GM21367 (cell line): ENCODE measurements at regions not wholly inside any gene's neighbourhood (a gene's known extent, or its start where the extent isn't known, plus 50 kb on each side); places are given as distances from the start of the nearest gene placed in this dataset.
"Not testable (repeated sequence)": the region's sequence is repeated elsewhere in the genome, so short reads cannot be mapped to it uniquely, and the experiment has no call there.

Source experiments
- ATAC-seq: cut with Tn5 transposase; IDR thresholded peaks from one replicate; pipeline ENCODE4 v1.9.1; 2021; ENCODE audit not compliant: unreplicated experiment

DNA sequence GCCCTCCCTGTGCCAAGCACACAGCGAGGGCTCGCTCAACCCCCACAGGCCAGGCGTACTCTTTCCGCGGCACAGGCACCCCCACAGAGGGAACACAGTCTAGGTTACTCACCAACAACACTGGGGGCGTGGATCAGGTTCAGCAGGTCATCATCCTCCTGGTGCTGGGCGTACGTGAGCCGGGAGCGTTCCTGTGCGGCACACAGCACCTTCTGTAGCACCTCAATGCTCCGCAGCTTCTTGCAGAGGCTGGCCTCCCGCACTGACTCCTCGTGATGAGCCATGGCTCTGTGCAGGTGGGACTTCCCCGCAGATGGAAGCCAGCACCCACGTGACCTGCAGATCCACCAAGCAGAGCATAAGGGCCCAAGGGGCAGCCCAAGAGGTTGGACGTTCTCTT lies 296.8 kb downstream of the GOLGA6L6 start:
- not testable (repeated sequence) for ATAC-seq

DNA sequence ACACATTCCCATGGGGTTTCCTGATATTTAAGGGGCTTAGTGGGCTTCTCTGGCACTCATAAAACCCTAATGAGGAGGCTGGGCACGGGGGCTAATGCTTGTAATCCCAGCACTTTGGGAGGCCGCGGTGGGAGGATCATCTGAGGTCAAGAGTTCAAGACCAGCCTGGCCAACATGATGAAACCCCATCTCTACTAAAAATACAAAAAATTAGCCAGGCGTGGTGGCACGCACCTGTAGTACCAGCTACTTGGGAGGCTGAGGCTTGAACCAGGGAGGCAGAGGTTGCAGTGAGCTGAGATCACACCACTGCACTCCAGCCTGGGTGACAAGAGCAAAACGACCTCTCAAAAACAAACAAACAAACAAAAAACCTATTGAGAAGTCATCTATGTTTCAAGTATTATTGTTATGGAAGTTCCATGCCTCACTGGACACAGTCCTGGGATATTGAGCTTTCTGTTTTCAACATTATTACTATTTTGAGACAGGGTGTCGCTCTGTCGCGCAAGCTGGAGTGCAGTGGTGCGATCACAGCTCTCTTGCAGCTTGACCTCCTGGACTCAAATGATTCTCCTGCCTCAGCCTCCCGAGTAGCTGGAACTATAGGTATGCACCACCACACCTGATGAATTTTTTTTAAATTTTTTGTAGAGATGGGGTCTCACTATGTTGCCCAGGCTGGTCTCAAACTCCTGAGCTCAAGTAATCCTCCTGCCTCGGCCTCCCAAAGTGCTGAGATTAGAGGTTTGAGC lies 297.9 kb downstream of the GOLGA6L6 start:
- not testable (repeated sequence) for ATAC-seq

DNA sequence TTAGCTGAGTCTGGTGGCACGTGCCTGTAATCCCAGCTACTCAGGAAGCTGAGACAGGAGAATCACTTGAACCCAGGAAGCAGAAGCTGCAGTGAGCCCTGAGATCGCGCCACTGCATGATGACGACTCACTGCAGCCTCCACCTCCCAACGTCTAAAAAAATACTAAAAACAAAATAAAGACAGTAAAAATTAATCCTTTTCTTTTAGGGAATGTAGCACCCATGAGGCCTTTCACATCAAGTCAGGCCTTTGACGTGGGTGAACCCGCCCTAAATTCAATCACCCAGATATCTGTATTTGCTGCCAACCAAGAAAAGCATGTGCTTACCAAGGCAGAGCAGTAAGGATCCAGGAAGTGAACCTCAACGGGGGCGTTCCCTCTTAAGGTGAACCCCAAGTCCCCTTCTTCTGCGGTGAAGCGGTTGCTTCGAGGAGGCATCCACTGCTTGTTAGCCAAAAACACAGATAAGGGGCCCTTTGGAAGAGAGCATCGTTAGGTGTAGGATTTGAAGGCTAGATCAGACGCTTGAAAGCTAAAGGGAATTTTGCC lies 301.2 kb downstream of the GOLGA6L6 start:
- ATAC-seq, result not testable (repeated sequence)

GRCh38 chr15:20239186-20239585 lies 302.4 kb downstream of the GOLGA6L6 start:
- not testable (repeated sequence) for ATAC-seq

GRCh38 chr15:20237256-20238020 lies 304.2 kb downstream of the GOLGA6L6 start:
- not testable (repeated sequence) for ATAC-seq

DNA sequence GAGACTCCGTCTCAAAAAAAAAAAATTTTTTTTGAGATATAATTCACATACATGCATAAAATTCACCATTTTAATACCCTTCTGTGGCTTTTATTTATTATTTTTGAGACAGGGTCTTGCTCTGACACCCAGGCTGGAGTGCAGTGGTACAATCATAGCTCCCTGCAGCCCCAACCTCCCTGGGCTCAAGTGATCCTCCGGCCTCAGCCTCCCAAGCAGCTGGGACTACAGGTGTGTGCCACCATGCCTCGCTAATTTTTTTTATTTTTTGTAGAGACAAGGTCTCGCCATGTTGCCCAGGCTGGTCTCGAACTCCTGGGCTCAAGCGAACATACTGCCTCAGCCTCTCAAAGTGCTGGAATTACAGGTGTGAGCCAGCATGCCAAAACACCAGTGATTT lies 305.9 kb downstream of the GOLGA6L6 start:
- ATAC-seq, result not testable (repeated sequence)

DNA sequence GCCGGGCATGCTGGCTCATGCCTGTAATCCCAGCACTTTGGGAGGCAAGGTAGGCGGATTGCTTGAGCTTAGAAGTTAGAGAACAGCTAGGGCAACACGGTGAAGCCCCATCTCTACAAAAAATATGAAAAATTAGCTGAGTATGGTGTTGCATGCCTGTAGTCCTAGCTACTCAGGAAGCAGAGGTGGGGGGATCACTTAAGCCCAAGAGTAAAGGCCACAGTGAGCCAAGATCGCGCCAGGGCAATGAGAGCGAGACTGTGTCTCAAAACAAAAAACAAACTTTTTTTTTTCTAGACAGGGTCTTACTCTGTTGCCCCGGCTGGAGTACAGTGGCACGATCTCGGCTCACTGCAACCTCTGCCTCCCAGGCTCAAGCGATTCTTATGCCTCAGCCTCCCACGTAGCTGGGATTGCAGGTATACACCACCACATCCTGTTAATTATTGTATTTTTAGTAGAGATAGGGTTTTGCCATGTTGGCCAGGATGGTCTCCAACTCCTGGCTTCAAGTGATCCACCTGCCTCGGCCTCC lies 307.5 kb downstream of the GOLGA6L6 start:
- not testable (repeated sequence) for ATAC-seq

DNA sequence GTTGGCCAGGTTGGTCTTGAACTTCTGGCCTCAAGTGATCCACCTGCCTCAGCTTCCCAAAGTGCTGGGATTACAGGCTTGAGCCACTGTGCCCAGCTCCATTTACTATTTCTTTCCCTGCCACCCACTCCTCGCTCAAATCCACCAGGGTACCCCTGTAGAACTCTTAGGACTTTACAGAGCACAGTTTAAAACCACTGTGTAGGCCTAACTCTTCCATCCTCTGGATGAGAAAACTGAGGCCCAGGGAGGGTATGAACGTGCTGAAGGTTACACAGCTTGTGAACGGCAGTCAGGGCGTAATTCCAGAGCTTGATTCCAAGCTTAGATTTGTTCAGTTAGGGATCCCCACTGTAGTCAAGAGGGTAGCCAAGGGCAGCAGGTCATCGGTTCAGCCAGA lies 309.1 kb downstream of the GOLGA6L6 start:
- ATAC-seq, result not testable (repeated sequence)

DNA sequence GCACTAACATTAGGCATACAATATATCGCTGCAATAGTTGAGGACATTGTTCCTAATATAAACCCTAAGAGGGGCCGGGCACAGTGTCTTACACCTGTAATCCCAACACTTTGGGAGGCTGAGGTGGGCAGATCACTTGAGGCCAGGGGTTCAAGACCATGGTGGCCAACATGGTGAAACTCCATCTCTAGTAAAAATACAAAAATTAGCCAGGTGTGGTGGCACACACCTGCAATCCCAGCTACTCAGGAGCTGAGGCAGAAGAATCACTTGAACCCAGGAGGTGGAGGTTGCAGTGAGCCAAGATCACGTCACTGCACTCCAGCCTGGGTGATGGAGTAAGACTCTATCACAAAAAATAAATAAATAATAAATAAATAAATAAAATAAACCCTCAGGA lies 310.9 kb downstream of the GOLGA6L6 start:
- ATAC-seq, result not testable (repeated sequence)

- not testable (repeated sequence) for ATAC-seq
Measured at GRCh38 chr15:20228791-20229190, 312.8 kb downstream of the GOLGA6L6 start.

GRCh38 chr15:20227119-20227853 lies 314.3 kb downstream of the GOLGA6L6 start:
- not testable (repeated sequence) for ATAC-seq

DNA sequence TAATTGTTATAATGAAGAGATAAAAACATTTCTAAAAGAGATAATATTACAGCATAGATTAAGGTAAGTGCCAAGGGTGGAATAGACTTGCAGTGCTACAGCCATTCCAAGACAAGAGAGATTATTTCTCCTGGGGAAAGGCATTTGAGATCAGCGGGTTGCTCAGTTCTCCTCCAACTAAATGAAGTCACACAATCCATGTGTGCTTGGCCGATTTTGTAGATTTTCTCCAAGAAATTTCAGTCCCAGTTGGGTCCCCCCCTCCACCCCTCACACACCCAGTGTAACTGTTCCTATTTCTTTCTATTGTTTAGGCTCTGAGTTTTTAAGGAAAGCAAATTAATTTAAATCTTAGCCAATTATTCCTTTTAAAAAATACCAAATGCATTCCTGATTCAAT lies 315.1 kb downstream of the GOLGA6L6 start:
- not testable (repeated sequence) for ATAC-seq

DNA sequence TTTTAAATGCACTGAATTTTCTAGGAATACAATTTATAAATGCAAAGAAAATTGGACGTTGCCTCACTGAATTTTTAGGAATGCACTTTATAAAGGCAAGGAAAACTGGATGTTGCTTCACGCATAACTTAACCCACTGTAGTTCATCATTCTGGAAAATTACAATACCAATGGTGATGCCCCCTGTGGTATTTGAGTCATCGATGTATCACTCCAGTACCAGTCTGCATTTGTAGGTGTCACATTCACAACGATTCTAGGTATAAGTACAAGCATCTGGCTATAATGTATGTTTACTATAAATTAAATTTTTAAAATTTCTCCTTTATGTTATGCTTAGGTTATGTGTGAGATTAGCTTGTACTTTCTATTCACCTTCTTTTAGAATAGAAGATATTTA lies 320.5 kb downstream of the GOLGA6L6 start:
- not testable (repeated sequence) for ATAC-seq

- ATAC-seq, result not testable (repeated sequence)
Measured at GRCh38 chr15:20219171-20219570, 322.4 kb downstream of the GOLGA6L6 start.

- not testable (repeated sequence) for ATAC-seq
Measured at GRCh38 chr15:20215700-20216099, 325.9 kb downstream of the GOLGA6L6 start.

DNA sequence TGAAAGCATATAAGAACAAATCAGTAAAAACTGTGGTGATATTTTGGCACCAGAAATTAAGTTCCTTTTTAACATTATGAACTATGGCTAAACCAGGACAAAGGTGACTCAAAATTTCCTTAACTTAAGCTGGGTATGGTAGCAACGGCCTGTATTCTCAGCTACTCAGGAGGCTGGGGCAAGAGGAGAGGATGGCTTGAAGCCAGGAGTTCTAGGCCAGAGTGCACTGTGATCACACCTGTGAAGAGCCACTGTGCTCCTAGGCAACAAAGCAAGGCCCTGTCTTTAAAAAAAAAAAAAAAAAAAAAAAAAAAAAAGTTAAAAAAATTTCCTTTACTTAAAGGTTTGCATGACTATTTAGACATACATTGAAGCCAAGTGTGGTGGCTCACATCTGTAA lies 327.5 kb downstream of the GOLGA6L6 start:
- not testable (repeated sequence) for ATAC-seq

DNA sequence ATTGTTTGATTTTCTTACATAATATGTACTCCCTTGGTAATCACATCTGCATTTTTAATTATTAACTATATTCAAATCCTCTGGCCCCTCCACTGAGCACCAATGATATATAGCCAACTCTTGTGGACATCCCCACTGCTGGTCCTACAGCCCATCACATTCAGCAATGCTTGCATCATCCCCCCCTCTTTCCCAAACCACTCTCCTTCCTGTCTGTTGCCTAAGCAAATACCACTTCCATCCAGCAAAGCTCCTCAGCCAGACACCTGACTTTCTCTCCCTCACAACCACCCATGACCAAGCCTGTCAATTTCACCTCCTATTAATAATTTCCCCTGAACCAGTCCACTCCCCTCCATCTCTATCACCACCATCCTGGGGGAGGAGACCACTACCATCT lies 330.1 kb downstream of the GOLGA6L6 start:
- ATAC-seq, result not testable (repeated sequence)

- not testable (repeated sequence) for ATAC-seq
Measured at GRCh38 chr15:20209973-20210372, 331.6 kb downstream of the GOLGA6L6 start.

DNA sequence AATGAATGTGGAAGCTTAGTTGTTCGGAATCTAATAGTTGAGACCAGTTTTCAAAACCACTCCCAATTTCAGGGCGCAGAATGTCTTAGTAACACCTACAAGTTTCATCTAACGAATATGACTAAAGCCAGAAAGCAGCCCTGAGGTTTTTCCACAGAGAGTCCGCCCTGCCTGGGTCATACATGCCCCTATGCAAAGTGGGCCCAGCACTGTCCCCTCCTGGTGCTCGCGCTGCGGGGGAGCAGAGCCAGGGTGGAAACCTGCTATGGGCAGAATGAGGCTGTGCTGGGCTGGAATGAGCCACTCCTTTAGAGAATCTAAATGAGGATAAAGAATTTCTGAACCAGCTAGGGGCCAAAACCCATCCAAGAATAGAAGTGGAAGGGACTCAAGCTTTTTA lies 334.0 kb downstream of the GOLGA6L6 start:
- ATAC-seq, result not testable (repeated sequence)

- not testable (repeated sequence) for ATAC-seq
Measured at GRCh38 chr15:20207198-20207597, 334.4 kb downstream of the GOLGA6L6 start.
